22Rv1 (cell line): ENCODE measurements at regions not wholly inside any gene's neighbourhood (a gene's known extent, or its start where the extent isn't known, plus 50 kb on each side); places are given as distances from the start of the nearest gene placed in this dataset.

Experiments used
- H3K27ac ChIP-seq: fragments of 450-650 bp; 2 replicates; pipeline ENCODE4 v1.5.1; 2017
- ZFX ChIP-seq: fragments of 450-650 bp; IDR thresholded peaks from 2 replicates; pipeline ENCODE4 v1.6.1; 2017; ENCODE audit warnings: antibody characterized with exemption, borderline replicate concordance
- TF ChIP-seq, protein P1 (sequence below): fragments of 450-650 bp; IDR thresholded peaks from 2 replicates; pipeline ENCODE4 v1.5.1; 2017; ENCODE audit warnings: mild to moderate bottlenecking

DNA sequence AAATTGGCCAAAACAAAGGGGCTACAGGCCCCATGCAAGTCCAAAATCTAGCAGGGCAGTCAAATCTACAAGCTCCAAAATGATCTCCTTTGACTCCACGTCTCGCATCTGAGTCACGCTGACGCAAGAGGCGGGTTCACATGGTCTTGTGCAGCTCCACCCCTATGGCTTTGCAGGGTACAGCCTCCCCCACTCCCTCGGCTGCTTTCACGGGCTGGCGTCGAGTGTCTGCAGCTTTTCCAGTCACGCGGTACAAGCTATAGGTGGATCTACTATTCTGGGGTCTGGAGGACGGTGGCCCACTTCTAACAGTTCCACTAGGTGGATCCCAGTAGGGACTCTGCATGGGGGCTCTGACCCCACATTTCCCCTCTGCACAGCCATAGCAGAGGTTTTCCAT lies 99.2 kb upstream of the KCNIP4 start:
- H3K27ac ChIP-seq: no peak overlapping the region
- TF ChIP-seq ZFX: no peak
- TF ChIP-seq, protein P1, sequence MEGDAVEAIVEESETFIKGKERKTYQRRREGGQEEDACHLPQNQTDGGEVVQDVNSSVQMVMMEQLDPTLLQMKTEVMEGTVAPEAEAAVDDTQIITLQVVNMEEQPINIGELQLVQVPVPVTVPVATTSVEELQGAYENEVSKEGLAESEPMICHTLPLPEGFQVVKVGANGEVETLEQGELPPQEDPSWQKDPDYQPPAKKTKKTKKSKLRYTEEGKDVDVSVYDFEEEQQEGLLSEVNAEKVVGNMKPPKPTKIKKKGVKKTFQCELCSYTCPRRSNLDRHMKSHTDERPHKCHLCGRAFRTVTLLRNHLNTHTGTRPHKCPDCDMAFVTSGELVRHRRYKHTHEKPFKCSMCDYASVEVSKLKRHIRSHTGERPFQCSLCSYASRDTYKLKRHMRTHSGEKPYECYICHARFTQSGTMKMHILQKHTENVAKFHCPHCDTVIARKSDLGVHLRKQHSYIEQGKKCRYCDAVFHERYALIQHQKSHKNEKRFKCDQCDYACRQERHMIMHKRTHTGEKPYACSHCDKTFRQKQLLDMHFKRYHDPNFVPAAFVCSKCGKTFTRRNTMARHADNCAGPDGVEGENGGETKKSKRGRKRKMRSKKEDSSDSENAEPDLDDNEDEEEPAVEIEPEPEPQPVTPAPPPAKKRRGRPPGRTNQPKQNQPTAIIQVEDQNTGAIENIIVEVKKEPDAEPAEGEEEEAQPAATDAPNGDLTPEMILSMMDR: no peak

DNA sequence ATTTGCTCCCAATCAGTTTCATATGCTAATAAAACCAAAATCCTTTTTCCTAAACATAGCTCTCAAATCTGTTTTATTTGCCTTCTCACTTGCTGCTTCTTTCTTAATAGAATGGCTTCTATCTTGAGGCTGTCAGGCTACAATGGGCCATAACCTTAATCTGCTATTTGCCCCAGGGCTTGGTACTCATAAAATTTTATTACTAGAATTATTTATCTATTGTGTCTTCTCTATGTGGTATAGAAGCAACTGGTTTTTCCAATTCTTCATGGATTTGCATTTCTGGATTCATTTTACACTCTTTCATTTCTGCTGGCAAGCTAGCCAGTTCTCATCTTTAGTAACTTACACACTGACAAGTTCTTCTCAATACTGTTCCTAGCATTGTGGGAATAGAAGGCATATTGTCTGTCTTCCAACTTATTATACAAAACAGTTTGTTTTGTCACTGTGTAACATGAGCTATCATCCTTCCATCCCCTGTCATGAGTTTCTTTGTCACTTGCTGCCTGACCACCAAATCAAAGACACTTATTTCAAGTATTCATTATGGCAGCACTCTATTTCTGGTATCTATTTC lies 96.6 kb upstream of the KCNIP4 start:
- H3K27ac ChIP-seq: no peak overlapping the region

DNA sequence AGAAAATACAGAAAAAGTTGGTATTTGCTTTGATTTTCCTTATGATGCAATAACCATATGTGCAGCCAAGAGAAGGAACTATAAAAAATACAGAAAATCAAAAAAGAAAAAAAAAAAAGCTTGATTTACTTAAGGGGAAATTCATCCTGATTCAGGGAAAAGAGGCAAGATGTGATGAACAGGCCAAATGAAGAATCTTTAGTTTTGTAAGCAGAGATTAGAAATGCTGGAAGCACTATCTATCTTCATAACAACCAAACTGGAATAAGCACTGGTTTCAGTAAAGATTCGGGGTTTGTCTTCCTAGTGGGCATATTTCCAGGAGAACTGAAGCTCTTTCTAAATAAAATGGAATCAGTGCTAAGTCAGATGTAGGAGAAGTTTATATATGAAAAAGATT lies 82.9 kb upstream of the KCNIP4 start:
- no peak overlapping the region for H3K27ac ChIP-seq
- TF ChIP-seq, protein P1: no peak
- TF ChIP-seq ZFX: no peak

More for the DNA sequence above, 96.6 kb upstream of the KCNIP4 start:
- no peak for TF ChIP-seq ZFX
- TF ChIP-seq, protein P1: no peak

DNA sequence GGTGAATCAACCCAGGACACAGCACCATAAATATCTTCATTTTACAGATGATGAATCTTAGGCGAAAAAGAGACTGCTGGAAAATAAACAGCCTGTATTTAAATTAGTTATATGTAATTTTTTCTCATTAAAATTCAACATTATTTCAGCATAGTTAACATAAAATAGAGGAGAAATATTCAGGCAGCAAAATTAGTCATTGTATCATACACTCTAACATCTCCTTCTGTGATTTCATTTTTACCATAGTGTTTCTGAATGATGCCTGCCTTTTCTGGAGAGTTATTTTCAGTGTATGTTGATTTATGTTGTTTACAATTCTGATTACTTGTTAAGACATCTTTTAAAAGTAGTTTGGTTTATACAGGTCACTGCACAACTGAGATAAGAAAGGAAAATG lies 82.3 kb upstream of the KCNIP4 start:
- TF ChIP-seq, protein P1: no peak
- no peak for TF ChIP-seq ZFX

DNA sequence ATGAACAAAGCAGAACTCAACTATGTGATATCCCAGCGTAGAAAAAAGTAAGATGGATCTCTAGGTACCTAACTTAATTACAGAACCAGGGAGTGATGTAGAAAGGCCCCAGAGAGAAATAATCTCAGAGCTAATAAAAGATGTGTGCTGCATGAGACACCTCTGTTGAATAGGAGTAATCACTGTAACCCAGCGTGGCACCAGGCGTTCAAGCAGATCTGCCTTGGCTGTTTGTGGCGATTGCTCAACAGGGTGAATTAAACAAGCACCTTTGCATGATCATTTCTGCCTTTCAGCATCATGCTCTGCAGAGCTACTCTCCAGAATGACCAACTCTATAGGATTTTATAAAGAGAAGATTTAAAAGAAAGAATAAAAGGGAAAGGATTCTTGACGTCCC lies 81.7 kb upstream of the KCNIP4 start:
- H3K27ac ChIP-seq: peak overlapping the region; percentile 79
- no peak for TF ChIP-seq ZFX
- TF ChIP-seq, protein P1: no peak

More for the DNA sequence above, 82.3 kb upstream of the KCNIP4 start:
- peak overlapping the region; percentile 79 for H3K27ac ChIP-seq

DNA sequence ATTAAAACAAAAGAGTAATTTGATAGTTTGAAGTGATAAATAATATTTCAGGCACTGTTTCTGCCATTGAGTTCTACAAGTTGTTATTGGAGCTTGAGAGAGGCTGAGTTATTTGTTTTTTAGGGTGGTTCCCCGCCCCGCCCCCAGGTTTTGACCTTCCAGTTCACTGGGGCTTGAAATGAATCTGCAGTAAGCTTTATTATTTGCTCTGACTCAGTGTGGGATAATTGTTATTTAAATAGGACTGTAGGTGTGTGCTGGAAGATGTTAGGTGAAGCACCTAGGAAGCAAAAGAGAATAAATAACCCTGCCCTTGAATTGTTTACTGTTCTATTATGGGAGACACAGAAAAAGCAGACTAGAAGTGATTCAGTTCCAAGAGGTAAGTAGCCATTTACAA lies 81.2 kb upstream of the KCNIP4 start:
- TF ChIP-seq, protein P1: no peak
- no peak for TF ChIP-seq ZFX
- peak overlapping the region; percentile 79 for H3K27ac ChIP-seq

DNA sequence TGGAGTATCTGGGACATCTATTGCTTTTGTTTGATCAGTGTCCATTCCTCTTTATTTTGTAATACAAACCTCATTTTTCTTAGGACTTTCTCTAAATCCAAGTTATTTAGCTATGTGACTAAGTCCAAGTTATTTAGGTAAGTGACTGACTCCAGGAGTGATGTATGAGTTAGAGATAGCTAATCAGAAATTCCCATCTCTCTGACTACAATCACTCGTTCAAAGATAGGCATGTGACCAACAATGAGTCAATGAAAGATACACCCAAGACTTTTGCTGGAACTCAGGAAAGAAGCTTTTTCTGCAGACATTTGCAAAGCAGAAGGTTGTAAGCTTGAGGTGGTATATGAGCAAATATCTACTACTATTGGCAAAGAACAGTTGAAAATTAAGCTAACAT lies 72.5 kb upstream of the KCNIP4 start:
- no peak overlapping the region for H3K27ac ChIP-seq
- TF ChIP-seq, protein P1: no peak
- no peak for TF ChIP-seq ZFX
